H7 (cell line): ENCODE measurements at regions not wholly inside any gene's neighbourhood (a gene's known extent, or its start where the extent isn't known, plus 50 kb on each side); places are given as distances from the start of the nearest gene placed in this dataset.

Source experiments
- DNase-seq: peaks from one replicate; pipeline ENCODE4 v3.0.0; 2012
- H3K27me3 ChIP-seq: 2 replicates; pipeline ENCODE4 v1.6.0; 2011; ENCODE audit warnings: mild to moderate bottlenecking, low read length; ENCODE audit not compliant: control insufficient read depth, insufficient read depth
- H3K36me3 ChIP-seq: replicated peaks from 2 replicates; pipeline ENCODE4 v1.5.1; 2011; ENCODE audit warnings: low read length; ENCODE audit not compliant: control insufficient read depth, insufficient read depth
- H3K4me3 ChIP-seq: 2 replicates; pipeline ENCODE4 v1.5.1; 2011; ENCODE audit warnings: low read depth, mild to moderate bottlenecking, control low read depth, low read length, moderate library complexity; ENCODE audit not compliant: insufficient read depth

DNA sequence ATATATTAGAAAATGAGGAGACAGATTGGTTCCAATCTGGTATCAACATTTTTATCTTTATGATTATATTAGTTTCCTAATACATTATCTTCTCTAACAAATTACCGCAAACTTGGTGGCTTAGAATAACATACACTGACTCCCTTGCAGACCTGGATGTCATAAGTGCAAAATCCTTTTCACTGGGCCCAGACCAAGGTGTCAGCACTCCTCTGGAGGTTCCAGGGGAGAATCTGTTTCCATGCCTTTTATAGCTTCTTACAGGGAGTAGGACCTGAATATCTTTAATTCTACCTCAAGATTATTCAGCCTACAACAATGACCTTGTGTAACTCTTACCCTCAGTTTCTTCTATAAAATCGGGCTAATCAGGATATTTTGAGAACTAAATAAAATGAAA is 329.9 kb upstream of the GRM3 start:
- no peaks in the 10 kb centered on the region for H3K36me3 ChIP-seq
- no peaks in the 10 kb centered on the region for H3K27me3 ChIP-seq
- no peak overlapping the region for H3K4me3 ChIP-seq
- no peak for DNase-seq

DNA sequence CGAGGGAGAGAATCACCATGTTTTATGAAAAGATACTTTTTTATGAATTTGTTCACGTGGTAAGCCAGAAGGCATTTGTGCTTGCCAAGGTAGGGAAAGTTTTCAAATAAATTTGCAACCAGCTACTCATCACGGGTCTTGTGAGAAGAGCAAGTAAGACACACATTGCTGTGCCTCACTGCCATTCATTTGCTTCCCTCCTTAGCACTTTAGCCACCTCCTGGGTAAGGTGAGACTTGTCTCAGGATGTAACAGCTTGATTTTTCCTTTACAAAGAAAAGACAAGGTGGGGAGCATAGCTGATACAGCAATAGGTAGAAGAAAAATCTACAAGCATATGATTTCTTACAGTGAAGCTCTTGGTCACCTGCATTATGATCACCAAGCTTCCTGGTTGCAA is 342.4 kb upstream of the GRM3 start:
- DNase-seq, result peak; percentile 5
- Histone ChIP-seq H3K4me3 (no peak overlapping the region), H3K27me3 (no peaks in the 10 kb centered on the region), H3K36me3 (no peaks in the 10 kb centered on the region)

GRCh38 chr7:86295526-86295925 is 348.2 kb upstream of the GRM3 start:
- Histone ChIP-seq H3K27me3 (no peaks in the 10 kb centered on the region), H3K36me3 (no peaks in the 10 kb centered on the region), H3K4me3 (no peak overlapping the region)
- DNase-seq, result no peak

GRCh38 chr7:86282014-86282682 is 361.6 kb upstream of the GRM3 start:
- peak; percentile 4 for DNase-seq
- Histone ChIP-seq H3K4me3 (no peak overlapping the region), H3K36me3 (no peaks in the 10 kb centered on the region), H3K27me3 (no peaks in the 10 kb centered on the region)

- Histone ChIP-seq H3K4me3 (no peak overlapping the region), H3K27me3 (no peaks in the 10 kb centered on the region), H3K36me3 (no peaks in the 10 kb centered on the region)
- DNase-seq, result no peak
These were observed 363.6 kb upstream of the GRM3 start for GRCh38 chr7:86280150-86280549.

GRCh38 chr7:86262781-86263180 is 380.9 kb upstream of the GRM3 start:
- no peak for DNase-seq
- no peak overlapping the region for H3K4me3 ChIP-seq
- no peaks in the 10 kb centered on the region for H3K36me3 ChIP-seq
- H3K27me3 ChIP-seq, result no peaks in the 10 kb centered on the region

- DNase-seq, result no peak
- Histone ChIP-seq H3K4me3 (no peak overlapping the region), H3K36me3 (no peaks in the 10 kb centered on the region)
These were observed 385.8 kb upstream of the GRM3 start for GRCh38 chr7:86257894-86258293.

GRCh38 chr7:86252406-86252805 is 391.3 kb upstream of the GRM3 start:
- Histone ChIP-seq H3K4me3 (no peak overlapping the region), H3K36me3 (no peaks in the 10 kb centered on the region), H3K27me3 (no peaks in the 10 kb centered on the region)
- DNase-seq, result no peak

More at GRCh38 chr7:86257894-86258293, 385.8 kb upstream of the GRM3 start:
- H3K27me3 ChIP-seq, result no peaks in the 10 kb centered on the region

DNA sequence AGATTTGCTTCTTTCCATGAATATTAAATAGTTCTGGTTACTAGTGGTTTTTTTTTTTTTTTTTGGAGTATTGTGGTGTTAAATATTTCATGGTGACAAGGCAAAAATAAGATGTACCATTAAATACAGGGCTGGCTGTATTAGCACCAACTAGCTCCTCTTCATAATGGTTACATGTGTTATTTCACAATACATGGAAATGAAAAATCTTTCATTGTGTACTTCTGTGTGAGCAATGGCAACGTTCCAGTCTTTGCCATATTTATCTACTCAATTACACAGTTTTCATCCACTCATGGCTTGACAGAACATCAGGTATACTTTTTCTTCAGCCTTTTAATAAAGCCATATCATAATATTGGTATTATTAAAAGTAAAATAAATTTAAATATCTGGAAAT is 394.7 kb upstream of the GRM3 start:
- no peak for DNase-seq
- no peak overlapping the region for H3K4me3 ChIP-seq
- H3K27me3 ChIP-seq, result no peaks in the 10 kb centered on the region

GRCh38 chr7:86243171-86243570 is 400.5 kb upstream of the GRM3 start:
- Histone ChIP-seq H3K4me3 (no peak overlapping the region), H3K27me3 (no peaks in the 10 kb centered on the region)
- no peak for DNase-seq

More for the DNA sequence above, 394.7 kb upstream of the GRM3 start:
- no peaks in the 10 kb centered on the region for H3K36me3 ChIP-seq

GRCh38 chr7:86226191-86226590 is 417.5 kb upstream of the GRM3 start:
- H3K4me3 ChIP-seq, result no peak overlapping the region
- no peaks in the 10 kb centered on the region for H3K27me3 ChIP-seq
- no peaks in the 10 kb centered on the region for H3K36me3 ChIP-seq
- no peak for DNase-seq

More at GRCh38 chr7:86243171-86243570, 400.5 kb upstream of the GRM3 start:
- no peaks in the 10 kb centered on the region for H3K36me3 ChIP-seq

DNA sequence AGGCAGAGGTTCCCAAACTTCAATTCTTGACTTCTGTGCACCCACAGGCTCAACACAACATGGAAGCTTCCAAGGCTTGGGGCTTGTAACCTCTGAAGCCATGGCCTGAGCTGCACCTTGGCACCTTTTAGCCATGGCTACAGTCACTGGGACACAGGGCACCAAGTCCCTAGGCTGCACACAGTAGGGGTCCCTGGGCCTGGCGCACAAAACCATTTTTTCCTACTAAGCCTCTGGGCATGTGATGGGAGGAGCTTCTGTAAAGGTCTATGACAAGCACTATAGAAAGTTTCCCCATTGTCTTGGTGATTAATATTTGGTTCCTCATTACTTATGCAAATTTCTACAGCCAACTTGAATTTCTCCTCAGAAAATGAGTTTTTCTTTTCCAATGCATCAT is 420.9 kb upstream of the GRM3 start:
- H3K4me3 ChIP-seq, result no peak overlapping the region
- DNase-seq, result no peak
- no peaks in the 10 kb centered on the region for H3K36me3 ChIP-seq
- H3K27me3 ChIP-seq, result no peaks in the 10 kb centered on the region

DNA sequence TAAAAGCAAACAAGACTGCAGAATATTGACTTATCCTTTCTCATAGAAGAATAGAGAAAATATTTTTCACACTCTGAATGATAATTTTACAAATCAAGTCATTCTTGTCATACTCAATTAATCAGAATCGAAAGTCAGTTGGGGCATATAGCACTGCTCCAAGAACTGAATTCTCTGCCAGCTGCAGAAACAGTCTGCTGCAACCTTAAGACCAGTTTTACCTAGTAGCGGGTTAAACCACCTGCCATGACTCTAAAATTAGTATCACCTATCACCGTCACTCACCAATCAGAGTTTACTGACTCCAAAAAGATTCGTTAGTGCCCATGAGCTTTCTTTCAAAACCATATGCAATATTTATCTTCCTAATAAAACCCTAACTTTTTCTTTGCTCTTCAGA is 429.0 kb upstream of the GRM3 start:
- no peak for DNase-seq
- Histone ChIP-seq H3K27me3 (no peaks in the 10 kb centered on the region), H3K4me3 (no peak overlapping the region), H3K36me3 (no peaks in the 10 kb centered on the region)

DNA sequence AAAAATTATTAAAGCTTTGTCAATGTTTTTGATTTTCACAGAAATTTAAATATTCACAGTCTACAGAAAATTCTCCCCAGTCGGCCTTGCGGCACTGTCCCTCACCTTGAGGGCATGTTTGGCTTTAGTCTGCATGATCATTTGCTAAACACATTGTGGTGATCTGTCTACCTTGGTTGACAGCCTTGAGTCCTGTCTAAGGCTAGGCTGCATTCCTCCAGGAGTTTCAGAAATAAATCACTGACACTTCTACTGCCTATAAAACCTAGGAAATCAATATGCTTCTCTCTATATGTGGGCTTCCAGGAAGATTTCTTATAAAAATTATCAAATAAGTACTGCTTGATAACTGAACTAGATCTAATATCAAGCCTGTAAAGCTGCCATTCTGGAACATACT is 430.7 kb upstream of the GRM3 start:
- Histone ChIP-seq H3K36me3 (no peaks in the 10 kb centered on the region), H3K4me3 (no peak overlapping the region), H3K27me3 (no peaks in the 10 kb centered on the region)
- DNase-seq, result no peak

DNA sequence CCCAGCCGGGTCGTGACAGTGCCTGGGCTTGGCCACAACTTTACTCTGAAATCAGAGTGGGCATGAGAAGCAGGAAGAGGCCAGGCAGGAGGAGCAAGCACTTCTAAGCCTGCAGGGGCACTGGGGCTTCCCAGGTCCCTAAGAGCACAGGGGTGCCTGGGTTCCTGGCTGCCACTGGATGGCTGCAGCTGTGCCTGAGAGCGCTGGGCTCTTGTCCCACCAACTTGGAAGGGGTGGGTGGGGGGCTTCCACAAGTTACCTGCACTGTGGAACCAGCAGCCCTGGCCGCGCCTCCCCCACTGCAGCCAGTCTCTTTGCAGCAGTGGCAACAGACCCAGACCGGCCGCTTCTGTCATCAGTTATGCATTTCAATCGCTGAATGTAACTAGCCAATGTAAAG is 434.7 kb upstream of the GRM3 start:
- H3K4me3 ChIP-seq, result no peak overlapping the region
- no peaks in the 10 kb centered on the region for H3K27me3 ChIP-seq
- no peaks in the 10 kb centered on the region for H3K36me3 ChIP-seq
- DNase-seq, result no peak

DNA sequence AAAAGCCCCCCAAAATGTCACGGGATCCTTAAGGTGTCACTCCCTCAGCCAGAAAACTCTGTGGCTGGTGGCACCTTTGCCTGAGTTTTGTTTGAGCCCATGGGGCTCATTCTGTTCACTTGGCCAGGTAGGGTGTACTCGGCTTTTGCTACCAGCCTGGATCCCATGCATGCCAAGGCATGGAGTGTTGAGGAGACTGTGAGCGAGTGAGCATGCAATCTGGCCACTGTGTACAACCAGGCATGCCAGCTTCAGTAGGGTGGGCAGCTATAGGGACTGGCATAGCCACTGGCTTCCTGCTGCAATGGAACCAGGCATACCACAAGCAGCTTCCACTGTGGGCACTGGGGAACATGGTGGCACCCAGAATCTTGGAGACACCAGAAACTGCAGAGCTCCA is 436.0 kb upstream of the GRM3 start:
- H3K36me3 ChIP-seq, result no peaks in the 10 kb centered on the region
- H3K4me3 ChIP-seq, result no peak overlapping the region
- DNase-seq, result no peak
- H3K27me3 ChIP-seq, result no peaks in the 10 kb centered on the region
